ENCODE measurements at regions not wholly inside any gene's neighbourhood (a gene's known extent, or its start where the extent isn't known, plus 50 kb on each side); places are given as distances from the start of the nearest gene placed in this dataset.

GRCh38 chr15:36371509-36371908, 207.9 kb upstream of the CDIN1 start:
- DNase-seq: no peak

GRCh38 chr15:36372968-36373367, 206.5 kb upstream of the CDIN1 start:
- DNase-seq: no peak

- DNase-seq: no peak
Measured at GRCh38 chr15:36373550-36373949, 205.9 kb upstream of the CDIN1 start.

DNA sequence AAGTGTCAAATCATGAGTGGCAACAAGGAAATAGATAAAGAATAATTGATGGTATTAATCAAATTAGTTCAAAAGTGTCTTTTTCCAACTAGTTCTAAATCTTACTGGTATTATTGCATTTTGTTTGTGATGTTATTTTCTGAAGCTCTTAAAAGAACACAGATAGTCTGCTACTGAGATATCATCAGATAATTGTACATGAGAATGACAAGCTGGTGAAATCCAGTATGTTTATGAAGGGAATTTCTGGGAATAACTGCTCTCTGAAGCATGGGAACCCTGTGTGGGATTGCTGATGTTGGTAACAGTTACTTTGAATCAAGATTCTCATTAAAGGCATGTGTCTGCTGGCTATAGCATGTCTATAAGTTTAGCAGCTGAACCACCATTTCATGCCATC, 190.3 kb upstream of the CDIN1 start:
- no peak for DNase-seq

DNA sequence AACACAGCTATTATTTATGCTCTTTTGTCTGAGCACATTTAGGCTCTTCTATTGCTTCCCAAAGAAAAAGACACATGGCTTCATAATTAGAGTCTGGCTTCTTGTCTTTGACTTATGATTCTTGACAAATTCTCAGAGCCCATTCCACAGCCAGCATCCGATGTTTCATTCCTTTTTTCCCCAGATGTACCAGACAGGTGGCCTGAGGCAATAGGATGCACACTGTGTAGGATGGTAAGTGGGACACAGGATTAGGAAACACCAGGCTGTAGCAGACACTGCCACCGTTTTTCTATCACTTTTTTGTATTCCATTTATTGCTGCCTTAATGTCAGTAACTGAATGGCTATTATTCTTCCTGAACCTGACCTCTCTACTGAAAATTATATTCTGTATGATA, 188.9 kb upstream of the CDIN1 start:
- no peak for DNase-seq

- no peak for DNase-seq
Measured at GRCh38 chr15:36392676-36393266, 186.7 kb upstream of the CDIN1 start.

DNA sequence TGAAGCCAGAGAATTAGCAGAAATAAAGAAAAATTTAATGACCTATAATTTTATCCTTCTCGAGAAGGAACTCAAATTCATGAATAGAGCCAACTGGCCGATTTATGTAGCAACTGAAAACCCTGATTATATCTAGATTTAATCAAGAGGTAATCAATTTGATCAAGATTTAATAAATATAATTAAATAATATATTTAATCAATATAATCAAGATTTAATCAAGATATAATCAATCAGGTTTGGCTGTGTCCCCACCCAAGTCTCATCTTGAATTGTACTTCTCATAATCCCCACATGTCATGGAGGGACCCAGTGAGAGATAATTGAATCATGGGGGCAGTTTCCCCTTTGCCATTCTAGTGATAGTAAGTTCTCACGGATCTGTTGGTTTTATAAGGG, 181.2 kb upstream of the CDIN1 start:
- DNase-seq: no peak

- DNase-seq: no peak
Measured at GRCh38 chr15:36399276-36399675, 180.2 kb upstream of the CDIN1 start.

GRCh38 chr15:36400936-36401585, 178.4 kb upstream of the CDIN1 start:
- no peak for DNase-seq

DNA sequence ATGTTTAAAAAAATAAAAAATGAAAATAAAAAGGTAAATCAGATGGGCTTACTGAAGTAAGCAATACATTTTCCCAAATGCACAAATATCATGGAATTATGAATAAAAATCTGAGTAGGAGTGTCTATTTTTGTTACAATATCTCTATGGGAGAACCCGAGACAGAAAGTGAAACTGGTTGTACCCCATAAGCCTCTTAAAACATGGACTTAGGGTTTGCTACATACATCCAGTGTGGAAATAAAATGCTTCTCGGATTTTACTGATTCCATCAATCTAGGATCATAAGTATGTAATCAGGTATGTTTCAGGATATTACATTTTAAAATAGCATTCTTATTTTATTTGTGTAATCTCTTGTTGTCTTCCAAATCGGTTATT, 177.8 kb upstream of the CDIN1 start:
- DNase-seq: no peak

GRCh38 chr15:36403351-36403750, 176.1 kb upstream of the CDIN1 start:
- no peak for DNase-seq

DNA sequence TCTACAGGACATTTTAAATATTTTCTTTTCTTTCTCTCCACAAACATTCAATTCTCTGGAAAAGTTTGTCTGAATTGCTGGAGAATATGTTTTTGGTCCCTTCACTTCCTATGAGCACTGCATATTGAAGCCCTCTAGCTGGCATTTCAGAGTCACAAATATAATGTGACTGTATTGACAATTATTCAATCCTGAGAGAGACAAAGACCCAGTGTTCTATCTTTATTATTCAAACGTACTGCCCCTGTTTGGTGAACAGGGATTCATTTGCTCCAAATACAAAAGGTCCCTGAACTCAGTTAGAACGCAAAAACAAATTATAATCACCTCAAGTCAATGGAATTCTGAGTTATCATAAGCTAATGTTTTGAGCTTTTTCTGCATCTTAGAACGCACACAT, 173.1 kb upstream of the CDIN1 start:
- no peak for DNase-seq

GRCh38 chr15:36406911-36407310, 172.5 kb upstream of the CDIN1 start:
- no peak for DNase-seq

- no peak for DNase-seq
Measured at GRCh38 chr15:36407647-36408046, 171.8 kb upstream of the CDIN1 start.

GRCh38 chr15:36409819-36410218, 169.6 kb upstream of the CDIN1 start:
- no peak for DNase-seq

- DNase-seq: no peak
Measured at GRCh38 chr15:36414670-36415069, 164.8 kb upstream of the CDIN1 start.

GRCh38 chr15:36415643-36416042, 163.8 kb upstream of the CDIN1 start:
- DNase-seq: no peak

DNA sequence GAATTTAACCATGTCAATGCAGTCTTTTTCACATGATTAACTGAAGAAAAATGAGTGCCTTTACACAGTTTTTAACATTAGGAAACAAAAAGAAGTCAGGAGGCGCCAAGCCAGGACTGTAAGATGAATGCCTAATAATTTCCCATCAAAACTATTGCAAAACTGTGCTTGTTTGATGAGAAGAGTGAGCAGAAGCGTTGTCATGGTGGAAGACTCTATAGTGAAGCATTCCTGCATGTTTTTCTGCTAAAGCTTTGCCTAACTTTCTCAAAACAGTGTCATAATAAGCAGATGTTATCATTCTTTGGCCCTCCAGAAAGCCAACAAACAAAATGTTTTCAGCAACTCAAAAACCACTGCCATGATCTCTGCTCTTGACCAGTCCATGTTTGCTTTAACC, 156.8 kb upstream of the CDIN1 start:
- DNase-seq: no peak

DNA sequence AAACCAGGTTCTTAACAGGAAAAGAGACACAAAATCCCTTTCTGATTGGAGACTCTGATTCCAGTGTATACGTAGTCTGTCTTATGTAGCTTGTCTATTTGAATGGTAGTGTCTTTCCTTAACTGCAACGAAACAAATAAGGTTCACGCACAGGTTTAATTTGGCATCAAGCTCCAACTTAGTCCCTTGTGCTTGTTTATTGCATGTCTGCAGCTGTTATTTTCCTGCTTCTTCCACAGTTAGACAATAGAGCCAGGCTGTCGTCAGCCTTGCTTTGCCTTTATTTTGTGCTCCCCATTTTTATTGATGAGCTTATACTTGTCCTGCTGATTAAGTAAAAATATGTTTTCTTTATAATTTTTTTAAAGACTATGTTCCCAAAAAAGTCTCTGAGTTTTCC, 152.7 kb upstream of the CDIN1 start:
- DNase-seq: no peak

DNA sequence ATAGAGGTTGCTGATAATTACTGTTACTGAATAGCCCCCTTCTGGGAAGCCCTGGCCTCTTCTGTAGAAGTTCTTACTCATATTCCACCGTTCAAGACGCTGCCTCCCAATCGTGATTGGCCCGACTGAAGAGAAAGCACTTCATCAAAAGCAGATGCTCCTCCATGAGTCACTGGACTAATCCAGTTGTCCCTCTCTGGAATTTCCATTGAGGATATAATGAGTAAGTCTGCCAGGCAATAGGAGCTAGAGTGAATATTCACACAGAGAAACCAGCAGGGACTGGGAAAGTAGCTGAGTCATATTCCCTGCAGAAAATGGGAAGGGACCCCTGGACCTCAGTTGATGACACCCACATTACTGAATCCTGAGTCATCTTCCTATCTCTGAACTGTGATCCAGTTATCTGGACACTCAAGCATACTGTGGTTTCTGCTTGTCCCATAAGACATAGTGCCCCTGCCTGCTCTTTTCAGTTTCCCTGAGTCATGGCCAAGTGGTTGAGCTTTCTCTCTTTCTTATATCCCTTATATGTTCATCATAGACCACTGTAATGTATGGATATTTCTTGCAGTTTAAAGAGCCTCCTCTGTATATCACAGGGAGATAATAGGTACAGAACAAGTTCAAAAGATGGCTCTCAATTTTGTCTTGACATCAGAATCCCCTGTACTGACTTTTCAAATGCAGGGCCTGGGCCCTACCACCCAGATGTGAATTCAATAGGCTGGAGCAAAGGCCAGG, 151.2 kb upstream of the CDIN1 start:
- DNase-seq: peak; percentile 18

DNA sequence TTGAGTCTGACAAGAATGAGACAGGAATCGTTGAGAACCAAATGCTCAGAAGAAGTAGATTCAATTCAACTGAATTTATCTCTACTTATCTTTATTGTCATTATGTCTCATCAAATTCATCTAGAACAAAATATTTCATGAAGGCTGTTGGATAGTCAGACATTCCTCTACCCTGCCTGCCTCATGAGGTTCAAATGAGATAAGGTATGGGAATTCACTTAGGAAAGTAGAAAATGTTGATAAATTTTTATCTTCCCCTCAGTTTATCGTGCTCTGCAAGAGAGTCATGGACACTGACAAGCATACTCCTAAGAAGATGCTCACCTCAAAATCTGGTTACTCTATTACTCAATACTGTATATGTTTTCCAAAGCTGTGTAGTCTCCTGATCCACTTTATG, 149.7 kb upstream of the CDIN1 start:
- no peak for DNase-seq

DNA sequence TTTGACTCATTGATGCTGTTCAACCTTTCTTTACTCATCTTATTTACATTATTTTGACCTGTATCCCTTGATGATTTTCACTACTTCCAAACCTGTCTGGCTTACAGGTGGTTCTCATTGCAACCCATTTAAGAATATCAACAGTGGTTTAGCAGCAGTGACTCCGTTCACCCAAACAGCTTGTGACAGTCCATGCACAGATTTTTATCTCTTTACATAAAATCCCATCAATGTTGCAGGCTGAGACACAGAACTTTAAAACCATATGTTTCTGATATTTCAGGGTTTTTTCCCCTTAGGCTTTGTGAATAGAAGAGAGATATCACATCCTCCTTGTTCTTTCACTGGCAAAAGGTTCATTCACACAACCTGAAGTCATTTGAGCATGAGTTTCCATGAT, 149.1 kb upstream of the CDIN1 start:
- no peak for DNase-seq

DNA sequence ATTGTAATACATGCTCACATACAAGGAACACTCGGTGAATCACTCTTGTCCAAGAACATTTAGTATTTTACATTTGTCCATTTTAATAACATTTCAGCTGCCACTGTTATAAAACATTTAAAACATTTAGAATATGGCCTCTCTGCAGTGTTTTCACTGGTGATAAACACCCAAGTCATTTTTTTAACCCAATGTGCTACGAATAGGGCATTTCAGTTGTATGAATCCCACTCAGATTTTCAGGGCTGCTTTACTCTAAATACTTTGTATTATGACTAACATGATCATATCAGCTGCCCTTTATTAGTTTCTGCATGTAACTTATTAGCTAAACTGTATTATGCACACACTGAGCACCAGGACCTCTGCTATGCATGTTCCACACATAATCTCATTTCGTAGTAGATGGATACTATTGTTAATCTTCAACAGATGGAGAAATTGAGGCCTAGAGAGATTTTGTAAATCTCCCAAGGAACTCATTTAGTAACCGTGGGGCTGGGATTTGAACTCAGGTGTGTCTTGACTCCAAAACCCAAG, 148.6 kb upstream of the CDIN1 start:
- DNase-seq: no peak

DNA sequence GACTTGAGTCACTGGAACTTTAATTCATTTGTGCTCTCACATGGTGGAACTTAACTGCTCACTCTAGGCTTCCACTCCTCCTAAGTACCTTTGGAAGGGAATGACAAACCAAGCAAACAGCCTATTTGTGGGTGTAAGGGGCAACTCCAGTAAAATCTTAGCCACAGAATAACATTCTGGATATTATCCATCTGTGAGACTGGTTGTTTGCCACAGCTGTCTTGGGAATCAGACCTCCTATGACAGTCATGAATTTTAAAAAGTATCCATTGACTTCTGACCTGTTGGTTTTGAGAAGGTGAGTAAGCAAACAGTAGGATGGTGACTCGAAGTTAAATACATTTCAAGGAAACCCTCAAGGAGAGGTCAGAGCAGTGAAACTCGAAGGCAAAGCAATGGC, 147.3 kb upstream of the CDIN1 start:
- DNase-seq: no peak
